Mesodermal cell (in vitro differentiated cells): ENCODE measurements at regions not wholly inside any gene's neighbourhood (a gene's known extent, or its start where the extent isn't known, plus 50 kb on each side); places are given as distances from the start of the nearest gene placed in this dataset.
"Not testable (repeated sequence)": the region's sequence is repeated elsewhere in the genome, so short reads cannot be mapped to it uniquely, and the experiment has no call there.

Experiments used
- H3K27ac ChIP-seq: 2 replicates; pipeline ENCODE4 v1.7.0; 2013; ENCODE audit warnings: mild to moderate bottlenecking, low read depth, low read length, moderate library complexity; ENCODE audit not compliant: severe bottlenecking
- H3K36me3 ChIP-seq: 2 replicates; pipeline ENCODE4 v1.7.1; 2013; ENCODE audit warnings: mild to moderate bottlenecking, low read length, moderate library complexity; ENCODE audit not compliant: control insufficient read depth, insufficient read depth
- H3K4me1 ChIP-seq: one replicate; pipeline ENCODE4 v1.7.1; 2013; ENCODE audit warnings: mild to moderate bottlenecking, low read length; ENCODE audit not compliant: insufficient read depth, control insufficient read depth, poor library complexity, severe bottlenecking
- H3K4me3 ChIP-seq: 2 replicates; pipeline ENCODE4 v1.7.0; 2013; ENCODE audit warnings: low read length, control low read depth, mild to moderate bottlenecking; ENCODE audit not compliant: insufficient read depth, poor library complexity, severe bottlenecking; ENCODE audit errors: extremely low read depth
- H3K9me3 ChIP-seq: 2 replicates; pipeline ENCODE4 v1.7.1; 2013; ENCODE audit warnings: mild to moderate bottlenecking, low read length, moderate library complexity; ENCODE audit not compliant: control insufficient read depth
- WGBS, 2 experiments: methylation state at CpG; one replicate each; pipeline ENCODE4 v1.1.5; 2013; ENCODE audit warnings: missing lambda C conversion rate in 2 of 2; ENCODE audit not compliant: insufficient coverage in 2 of 2; 5-methylcytosine and 5-hydroxymethylcytosine counted together

GRCh38 chr3:181250714-181251113 is 261.2 kb upstream of the DNAJC19 start:
- Histone ChIP-seq H3K9me3 (no peaks in the 10 kb centered on the region), H3K36me3 (no peaks in the 10 kb centered on the region), H3K27ac (no peak overlapping the region), H3K4me3 (no peak overlapping the region), H3K4me1 (no peaks in the 10 kb centered on the region)
- 81 to 92% methylated on average over 2 to 3 of the region's 3 CpGs for WGBS, 2 experiments

- Histone ChIP-seq H3K36me3 (no peaks in the 10 kb centered on the region), H3K4me3 (no peak overlapping the region), H3K4me1 (no peaks in the 10 kb centered on the region), H3K27ac (no peak overlapping the region), H3K9me3 (no peaks in the 10 kb centered on the region)
- 80% methylated on average over 1 of the region's 2 CpGs; no CpG with 5 or more reads in 1 of the 2 experiments for WGBS, 2 experiments
These were observed 249.9 kb upstream of the DNAJC19 start for GRCh38 chr3:181239441-181239840.

- Histone ChIP-seq H3K4me3 (no peak overlapping the region), H3K9me3 (no peaks in the 10 kb centered on the region), H3K4me1 (no peaks in the 10 kb centered on the region), H3K27ac (no peak overlapping the region), H3K36me3 (no peaks in the 10 kb centered on the region)
- WGBS, 2 experiments = 73 to 100% methylated on average over 3 to 4 of the region's 5 CpGs
These were observed 240.7 kb upstream of the DNAJC19 start for GRCh38 chr3:181230258-181230657.

- H3K4me3 ChIP-seq = no peak overlapping the region
- 80 to 88% methylated on average over 1 of the region's 2 CpGs for WGBS, 2 experiments
- H3K27ac ChIP-seq = no peak overlapping the region
- H3K4me1 ChIP-seq = no peaks in the 10 kb centered on the region
- H3K9me3 ChIP-seq = no peaks in the 10 kb centered on the region
- no peaks in the 10 kb centered on the region for H3K36me3 ChIP-seq
These were observed 223.8 kb upstream of the DNAJC19 start for GRCh38 chr3:181213347-181213746.

- no CpG with 5 or more reads among the region's 1 CpG for WGBS, 2 experiments
- H3K4me3 ChIP-seq = no peak overlapping the region
- no peaks in the 10 kb centered on the region for H3K36me3 ChIP-seq
- H3K4me1 ChIP-seq = no peaks in the 10 kb centered on the region
- H3K9me3 ChIP-seq = no peaks in the 10 kb centered on the region
- H3K27ac ChIP-seq = no peak overlapping the region
These were observed 222.7 kb upstream of the DNAJC19 start for GRCh38 chr3:181212271-181212670.

- no peak overlapping the region for H3K4me3 ChIP-seq
- H3K36me3 ChIP-seq = no peaks in the 10 kb centered on the region
- no CpG with 5 or more reads among the region's 2 CpGs for WGBS, 2 experiments
- no peaks in the 10 kb centered on the region for H3K4me1 ChIP-seq
- no peaks in the 10 kb centered on the region for H3K9me3 ChIP-seq
- H3K27ac ChIP-seq = no peak overlapping the region
These were observed 220.7 kb upstream of the DNAJC19 start for GRCh38 chr3:181210275-181210674.

GRCh38 chr3:181189556-181189955 is 200.0 kb upstream of the DNAJC19 start:
- no peaks in the 10 kb centered on the region for H3K9me3 ChIP-seq
- H3K27ac ChIP-seq = no peak overlapping the region
- no CpG with 5 or more reads among the region's 2 CpGs for WGBS, 2 experiments
- no peaks in the 10 kb centered on the region for H3K36me3 ChIP-seq
- H3K4me1 ChIP-seq = no peaks in the 10 kb centered on the region
- H3K4me3 ChIP-seq = no peak overlapping the region

- 80 to 92% methylated on average over 1 of the region's 1 CpG for WGBS, 2 experiments
- Histone ChIP-seq H3K36me3 (no peaks in the 10 kb centered on the region), H3K4me1 (no peaks in the 10 kb centered on the region), H3K4me3 (no peak overlapping the region), H3K9me3 (no peaks in the 10 kb centered on the region), H3K27ac (no peak overlapping the region)
These were observed 194.2 kb upstream of the DNAJC19 start for GRCh38 chr3:181183764-181184163.

- 88 to 94% methylated on average over 6 to 20 of the region's 22 CpGs for WGBS, 2 experiments
- not testable (repeated sequence) for H3K4me3 ChIP-seq, H3K27ac ChIP-seq, H3K36me3 ChIP-seq, H3K9me3 ChIP-seq, H3K4me1 ChIP-seq
These were observed 193.5 kb upstream of the DNAJC19 start for GRCh38 chr3:181183057-181183456.

- Histone ChIP-seq H3K4me1 (no peaks in the 10 kb centered on the region), H3K36me3 (no peaks in the 10 kb centered on the region), H3K4me3 (no peak overlapping the region), H3K9me3 (no peaks in the 10 kb centered on the region), H3K27ac (no peak overlapping the region)
- WGBS, 2 experiments = 87 to 96% methylated on average over 3 of the region's 7 CpGs
These were observed 189.5 kb upstream of the DNAJC19 start for GRCh38 chr3:181178991-181179390.

- H3K9me3 ChIP-seq = no peaks in the 10 kb centered on the region
- WGBS, 2 experiments = 17% methylated on average over 1 of the region's 6 CpGs; no CpG with 5 or more reads in 1 of the 2 experiments
- no peak overlapping the region for H3K4me3 ChIP-seq
- H3K4me1 ChIP-seq = no peaks in the 10 kb centered on the region
- H3K36me3 ChIP-seq = no peaks in the 10 kb centered on the region
- no peak overlapping the region for H3K27ac ChIP-seq
These were observed 187.1 kb upstream of the DNAJC19 start for GRCh38 chr3:181176601-181177000.
